ENCODE measurements at regions not wholly inside any gene's neighbourhood (a gene's known extent, or its start where the extent isn't known, plus 50 kb on each side); places are given as distances from the start of the nearest gene placed in this dataset.

DNA sequence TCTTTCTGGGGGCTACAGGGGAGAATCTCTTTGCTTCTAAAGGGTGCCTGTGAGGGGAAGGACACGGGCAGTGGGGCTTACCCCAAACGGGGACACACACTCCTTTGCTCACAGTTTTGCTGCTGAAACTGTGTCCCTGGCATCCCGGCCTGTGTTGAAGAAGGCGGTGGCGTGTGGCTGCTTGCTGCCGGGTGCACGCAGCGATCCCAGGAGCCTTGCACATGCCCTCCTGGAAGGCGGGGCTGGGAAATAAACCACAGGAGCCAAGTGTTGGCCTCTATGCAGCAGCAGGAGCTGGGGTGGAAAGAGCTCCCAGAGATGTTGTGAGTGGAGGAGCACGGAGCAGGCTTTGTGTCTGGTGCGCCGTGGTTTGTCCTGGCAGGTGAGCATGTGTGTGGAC lies 131.0 kb upstream of the CIBAR2 start:
- TF ChIP-seq POLR2AphosphoS5 (IDR thresholded peaks at IDR 0.05; ENCODE audit: low read depth, low read length) (no peak), SIN3A (IDR thresholded peaks at IDR 0.05; ENCODE audit: borderline replicate concordance, insufficient read depth, low read length) (no peak)
